HG02610 (cell line): ENCODE measurements at regions not wholly inside any gene's neighbourhood (a gene's known extent, or its start where the extent isn't known, plus 50 kb on each side); places are given as distances from the start of the nearest gene placed in this dataset.
"Not testable (repeated sequence)": the region's sequence is repeated elsewhere in the genome, so short reads cannot be mapped to it uniquely, and the experiment has no call there.

Experiments
- ATAC-seq: cut with Tn5 transposase; IDR thresholded peaks from one replicate; pipeline ENCODE4 v1.9.1; 2021; ENCODE audit warnings: mild to moderate bottlenecking, moderate library complexity; ENCODE audit not compliant: unreplicated experiment

GRCh38 chr5:51802551-51803184 lies 419.4 kb downstream of the ISL1 start:
- no peak for ATAC-seq

DNA sequence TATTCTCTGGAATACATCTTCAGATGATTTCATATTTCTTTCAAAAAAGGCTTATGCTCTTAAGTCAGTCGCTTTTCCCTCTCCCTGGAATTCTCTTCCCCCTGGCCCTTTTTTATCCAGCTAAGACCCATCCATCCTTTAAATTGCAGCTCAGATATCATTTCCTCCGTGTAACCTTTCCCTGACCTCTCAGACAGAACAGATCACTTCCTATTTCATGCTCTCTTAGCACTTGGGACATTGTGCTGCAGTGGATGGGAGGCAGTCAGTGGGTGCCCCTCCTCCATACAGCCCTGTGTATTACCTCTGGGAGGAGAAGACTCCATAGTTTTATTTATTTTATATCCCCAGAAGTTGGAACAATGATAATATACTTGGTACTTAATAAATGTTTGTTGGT lies 423.4 kb downstream of the ISL1 start:
- no peak for ATAC-seq

- no peak for ATAC-seq
These were observed 427.3 kb downstream of the ISL1 start for GRCh38 chr5:51810592-51810991.

GRCh38 chr5:51811883-51812471 lies 428.7 kb downstream of the ISL1 start:
- no peak for ATAC-seq

GRCh38 chr5:51814817-51815216 lies 431.6 kb downstream of the ISL1 start:
- not testable (repeated sequence) for ATAC-seq

- no peak for ATAC-seq
These were observed 433.2 kb downstream of the ISL1 start for GRCh38 chr5:51816427-51816826.

- no peak for ATAC-seq
These were observed 438.4 kb downstream of the ISL1 start for GRCh38 chr5:51821697-51822096.

GRCh38 chr5:51829230-51829629 lies 446.0 kb downstream of the ISL1 start:
- ATAC-seq, result no peak

- no peak for ATAC-seq
These were observed 446.4 kb downstream of the ISL1 start for GRCh38 chr5:51829691-51830090.

DNA sequence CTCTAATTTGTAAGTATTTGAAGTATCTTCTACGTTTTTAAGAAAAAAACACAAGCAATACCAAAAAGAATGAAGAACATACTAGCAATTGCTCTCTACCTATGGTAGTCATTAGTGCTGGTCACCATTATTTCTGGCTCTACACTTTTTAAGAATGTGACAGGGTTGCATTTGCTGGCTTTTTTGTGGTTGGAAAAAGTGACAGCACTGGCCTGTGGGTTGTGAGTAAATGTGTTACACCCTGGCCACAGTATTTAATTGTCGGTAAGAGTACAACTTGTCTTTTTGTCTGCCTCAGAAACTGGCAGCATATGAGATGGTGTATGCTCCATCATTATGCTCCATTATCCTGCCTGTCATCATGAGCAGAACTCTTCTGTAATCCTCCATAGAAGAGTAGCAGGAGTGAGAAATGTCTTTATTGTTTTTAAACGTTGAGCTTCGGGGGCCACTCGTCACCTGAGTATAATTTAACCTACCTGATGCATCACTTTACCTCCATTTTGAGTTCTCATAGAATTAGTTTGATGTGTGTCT lies 449.8 kb downstream of the ISL1 start:
- ATAC-seq, result no peak

DNA sequence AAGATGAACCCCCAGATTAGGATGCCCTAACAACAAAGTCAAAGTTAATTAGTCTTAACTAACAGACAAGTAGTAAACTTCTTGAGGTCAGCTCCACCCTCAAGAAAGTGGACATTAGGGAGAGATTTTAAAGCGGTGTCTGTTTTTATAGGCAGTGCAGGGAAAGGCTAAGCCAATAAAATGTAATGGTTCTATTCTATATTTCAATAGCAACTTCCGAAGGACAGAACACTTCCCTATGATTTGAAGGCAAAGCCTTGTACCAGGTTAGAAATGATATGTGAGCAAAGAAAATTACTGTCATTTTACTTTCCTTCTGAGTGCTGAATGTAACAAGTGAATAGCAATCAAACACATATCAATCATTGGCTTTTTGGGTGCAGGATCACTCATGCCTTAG lies 455.2 kb downstream of the ISL1 start:
- no peak for ATAC-seq

DNA sequence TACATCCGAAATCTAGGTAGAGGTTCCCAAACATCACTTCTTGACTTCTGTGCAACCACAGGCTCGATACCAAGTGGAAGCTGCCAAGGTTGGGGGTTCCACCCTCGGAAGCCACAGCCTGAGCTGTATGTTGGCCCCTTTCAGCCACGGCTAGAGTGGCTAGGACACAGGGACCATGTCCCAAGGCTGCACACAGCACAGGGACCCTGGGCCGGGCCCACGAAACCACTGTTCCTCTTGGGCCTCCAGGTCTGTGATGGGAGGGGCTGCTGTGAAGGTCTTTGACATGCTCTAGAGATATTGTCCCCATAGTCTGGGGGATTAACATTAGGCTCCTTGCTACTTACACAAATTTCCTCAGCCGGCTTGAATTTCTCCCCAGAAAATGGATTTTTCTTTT lies 460.6 kb downstream of the ISL1 start:
- ATAC-seq, result no peak

GRCh38 chr5:51846015-51846414 lies 462.8 kb downstream of the ISL1 start:
- ATAC-seq, result no peak

DNA sequence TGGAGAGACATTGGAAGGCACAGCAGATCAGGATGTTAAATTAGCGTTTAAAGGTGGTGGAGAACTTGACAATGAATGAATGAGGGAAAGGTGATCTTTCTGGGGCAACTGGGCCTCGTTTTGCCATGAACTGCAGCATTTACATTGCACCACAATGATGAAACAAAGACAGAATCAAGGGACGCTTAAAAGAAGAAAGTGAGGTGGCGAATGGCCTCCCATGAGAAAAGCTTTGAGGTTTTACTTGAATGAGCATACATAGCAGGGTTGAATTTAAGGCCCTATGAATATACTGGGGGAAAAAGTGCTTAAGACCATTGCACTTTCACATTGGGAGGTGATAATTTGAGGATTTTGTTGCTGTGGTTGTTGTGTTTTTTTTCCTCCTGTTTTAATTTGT lies 476.4 kb downstream of the ISL1 start:
- no peak for ATAC-seq

GRCh38 chr5:51860532-51861018 lies 477.3 kb downstream of the ISL1 start:
- no peak for ATAC-seq

- ATAC-seq, result no peak
These were observed 488.9 kb downstream of the ISL1 start for GRCh38 chr5:51872144-51872543.

DNA sequence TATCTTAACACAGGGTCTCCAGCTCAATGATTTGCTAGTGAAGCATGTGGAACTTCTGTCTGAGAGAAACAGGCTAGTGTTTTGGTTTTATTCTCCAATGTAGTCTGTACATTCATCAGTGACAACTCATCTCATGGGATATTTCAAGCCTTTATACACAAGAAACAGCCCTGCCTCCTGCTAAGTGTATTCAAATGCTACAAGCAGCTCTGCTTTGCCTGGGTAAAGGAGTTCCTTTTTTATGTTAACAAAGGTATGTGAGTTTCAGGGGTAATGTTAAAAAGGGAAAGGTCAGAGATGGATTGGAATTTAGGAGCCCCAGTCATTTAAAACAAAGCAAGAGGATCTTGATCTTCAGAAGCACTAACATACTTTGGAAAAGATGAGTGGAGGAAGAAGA lies 498.7 kb downstream of the ISL1 start:
- ATAC-seq, result no peak

DNA sequence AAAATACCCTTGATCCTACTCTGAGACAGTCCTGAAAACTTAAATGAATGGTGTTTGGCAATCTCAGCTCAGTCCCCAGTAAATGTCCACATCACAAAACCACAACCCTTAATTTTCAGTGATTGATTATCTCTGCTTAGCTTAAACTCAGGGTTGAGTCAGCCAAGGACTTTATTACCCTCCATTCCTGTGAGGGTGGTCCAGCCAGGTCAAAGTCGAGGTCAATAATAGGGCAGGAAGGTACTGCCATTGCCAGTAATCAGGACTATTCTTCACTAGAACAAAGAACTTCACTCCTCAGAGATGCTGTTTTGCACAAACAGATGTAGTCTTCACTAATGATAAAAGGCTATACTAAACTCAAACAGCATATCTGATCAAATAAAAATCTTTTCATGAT lies 499.4 kb downstream of the ISL1 start:
- ATAC-seq, result no peak

DNA sequence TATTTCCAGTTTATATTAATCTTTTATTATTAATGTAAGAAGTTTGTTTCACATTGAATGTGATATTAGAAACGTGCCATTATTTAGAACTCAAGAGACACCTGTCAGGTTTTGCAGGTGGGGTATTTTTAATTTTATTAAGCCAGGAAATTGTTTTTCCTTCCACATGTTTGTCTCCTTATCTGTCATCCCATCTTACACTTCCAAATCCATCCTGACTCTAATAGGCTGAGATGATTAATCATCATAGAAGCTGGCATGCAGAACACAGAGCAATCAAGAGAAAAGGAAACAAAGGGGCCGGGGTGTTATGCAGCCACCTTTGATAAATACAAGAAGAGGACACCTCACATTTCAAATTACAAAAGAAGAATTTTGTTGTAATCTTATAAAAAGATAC lies 506.5 kb downstream of the ISL1 start:
- no peak for ATAC-seq

- no peak for ATAC-seq
These were observed 507.3 kb downstream of the ISL1 start for GRCh38 chr5:51890435-51891116.

DNA sequence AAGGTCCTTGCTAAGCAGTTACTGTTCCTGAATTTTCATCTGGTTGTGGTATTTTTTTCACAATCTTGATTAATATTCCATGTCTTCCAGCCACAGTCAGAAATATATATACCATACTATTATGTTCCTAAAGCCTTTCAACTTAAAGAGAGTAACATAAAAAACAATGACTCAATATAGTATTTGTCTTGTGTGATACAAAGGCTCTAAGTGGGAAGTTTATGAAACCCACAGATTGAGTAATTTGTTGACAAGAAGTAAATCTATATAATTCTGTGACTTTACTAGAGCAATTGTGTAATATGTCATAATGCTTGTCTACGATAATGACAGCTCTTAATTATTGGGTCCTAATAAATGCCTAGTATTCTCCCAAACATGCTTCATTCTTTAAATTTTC lies 509.4 kb downstream of the ISL1 start:
- ATAC-seq, result no peak

DNA sequence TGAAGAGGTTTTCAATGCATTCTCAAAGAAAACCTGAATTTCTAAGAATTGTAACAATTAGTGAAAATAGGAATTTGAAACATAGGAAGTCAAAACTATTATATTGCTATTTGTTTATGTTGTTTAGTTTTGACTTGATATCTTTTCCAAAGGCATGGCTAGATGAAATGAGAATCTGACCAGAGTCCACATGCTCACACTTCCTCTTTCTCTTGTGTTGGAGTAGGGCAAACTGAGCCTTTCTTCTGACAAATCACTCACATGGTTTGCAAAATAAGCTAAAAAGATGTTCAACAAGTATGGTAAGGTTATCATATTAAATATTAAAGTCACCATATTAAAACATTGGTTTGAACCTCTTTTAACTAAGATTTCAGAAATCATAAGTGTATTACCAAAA lies 512.6 kb downstream of the ISL1 start:
- ATAC-seq, result no peak
